Calu3 (cell line): ENCODE measurements at regions not wholly inside any gene's neighbourhood (a gene's known extent, or its start where the extent isn't known, plus 50 kb on each side); places are given as distances from the start of the nearest gene placed in this dataset.

ENCODE experiments used
- BruUV-seq: library from RNA; stranded (reverse); fragments of 400-500 nt; replicated peaks from 2 replicates; lab custom pipeline; 2021; lab: Mats Ljungman, UMichigan
- CTCF ChIA-PET: fragments of 300-600 bp; sonication (Branson Sonifier 250); formaldehyde crosslinking; loops from one replicate; lab custom pipeline; 2022; ENCODE audit warnings: antibody characterized with exemption; lab: Charles Lee
- DNase-seq: peaks from one replicate; pipeline ENCODE4 v3.0.0; 2022
- H3K27ac Mint-ChIP-seq: one replicate; pipeline ENCODE4 v1.8.0; 2022; ENCODE audit warnings: mixed read lengths; ENCODE audit not compliant: unreplicated experiment
- H3K27me3 Mint-ChIP-seq: one replicate; pipeline ENCODE4 v1.8.0; 2022; ENCODE audit warnings: mixed read lengths; ENCODE audit not compliant: unreplicated experiment
- H3K36me3 Mint-ChIP-seq: one replicate; pipeline ENCODE4 v1.8.0; 2022; ENCODE audit warnings: mild to moderate bottlenecking, moderate library complexity, mixed read lengths; ENCODE audit not compliant: insufficient read depth, unreplicated experiment
- H3K4me1 Mint-ChIP-seq: one replicate; pipeline ENCODE4 v1.8.0; 2022; ENCODE audit warnings: mild to moderate bottlenecking, low read depth, mixed read lengths; ENCODE audit not compliant: unreplicated experiment
- H3K4me3 Mint-ChIP-seq: one replicate; pipeline ENCODE4 v1.8.0; 2022; ENCODE audit warnings: mild to moderate bottlenecking, low read depth, moderate library complexity, mixed read lengths; ENCODE audit not compliant: unreplicated experiment
- H3K9me3 Mint-ChIP-seq: one replicate; pipeline ENCODE4 v1.8.0; 2022; ENCODE audit warnings: low read depth, mixed read lengths; ENCODE audit not compliant: unreplicated experiment
- intact Hi-C: fragments of 100-400 bp; cut with micrococcal nuclease; formaldehyde crosslinking; loops from one replicate; pipeline ENCODE4 v1.10.0; 2022; ENCODE audit not compliant: unreplicated experiment
- TF ChIP-seq, protein P1 (sequence below): fragments of 200-600 bp; IDR thresholded peaks from one replicate; pipeline ENCODE4 v1.8.0; 2022; ENCODE audit warnings: antibody characterized with exemption; ENCODE audit not compliant: unreplicated experiment

DNA sequence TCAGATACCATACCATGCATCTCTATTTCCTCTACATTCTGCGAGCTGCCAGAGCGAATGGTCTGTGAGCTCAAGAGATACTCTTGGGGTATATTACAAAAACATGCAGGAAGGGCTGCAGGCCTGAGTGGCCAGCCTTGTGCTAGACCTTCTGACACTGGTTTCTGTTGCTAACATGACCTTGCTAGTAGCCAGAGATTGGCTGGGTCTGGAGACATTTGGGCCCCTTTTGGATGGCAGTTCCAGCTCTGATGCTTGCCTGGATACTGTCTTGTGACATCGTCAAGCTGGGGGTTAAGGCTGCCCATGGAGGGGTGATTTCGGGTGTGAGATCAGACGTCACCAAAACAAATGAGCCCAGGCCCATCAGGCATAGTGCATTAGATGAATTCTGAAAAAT, 56.1 kb upstream of the FSTL4 start:
- peaks cover 4% of the 10 kb centered on the region for H3K9me3 Mint-ChIP-seq
- no peaks in the 10 kb centered on the region for H3K4me1 Mint-ChIP-seq
- intact Hi-C loops: no loop called here
- CTCF ChIA-PET: no interaction called here
- TF ChIP-seq, protein P1, sequence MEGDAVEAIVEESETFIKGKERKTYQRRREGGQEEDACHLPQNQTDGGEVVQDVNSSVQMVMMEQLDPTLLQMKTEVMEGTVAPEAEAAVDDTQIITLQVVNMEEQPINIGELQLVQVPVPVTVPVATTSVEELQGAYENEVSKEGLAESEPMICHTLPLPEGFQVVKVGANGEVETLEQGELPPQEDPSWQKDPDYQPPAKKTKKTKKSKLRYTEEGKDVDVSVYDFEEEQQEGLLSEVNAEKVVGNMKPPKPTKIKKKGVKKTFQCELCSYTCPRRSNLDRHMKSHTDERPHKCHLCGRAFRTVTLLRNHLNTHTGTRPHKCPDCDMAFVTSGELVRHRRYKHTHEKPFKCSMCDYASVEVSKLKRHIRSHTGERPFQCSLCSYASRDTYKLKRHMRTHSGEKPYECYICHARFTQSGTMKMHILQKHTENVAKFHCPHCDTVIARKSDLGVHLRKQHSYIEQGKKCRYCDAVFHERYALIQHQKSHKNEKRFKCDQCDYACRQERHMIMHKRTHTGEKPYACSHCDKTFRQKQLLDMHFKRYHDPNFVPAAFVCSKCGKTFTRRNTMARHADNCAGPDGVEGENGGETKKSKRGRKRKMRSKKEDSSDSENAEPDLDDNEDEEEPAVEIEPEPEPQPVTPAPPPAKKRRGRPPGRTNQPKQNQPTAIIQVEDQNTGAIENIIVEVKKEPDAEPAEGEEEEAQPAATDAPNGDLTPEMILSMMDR: no peak
- no peak overlapping the region for H3K4me3 Mint-ChIP-seq
- no peaks in the 10 kb centered on the region for H3K36me3 Mint-ChIP-seq
- DNase-seq: no peak
- no peak overlapping the region for H3K27ac Mint-ChIP-seq
- H3K27me3 Mint-ChIP-seq: peaks cover 83% of the 10 kb centered on the region
- BruUV-seq: no TSS peak

DNA sequence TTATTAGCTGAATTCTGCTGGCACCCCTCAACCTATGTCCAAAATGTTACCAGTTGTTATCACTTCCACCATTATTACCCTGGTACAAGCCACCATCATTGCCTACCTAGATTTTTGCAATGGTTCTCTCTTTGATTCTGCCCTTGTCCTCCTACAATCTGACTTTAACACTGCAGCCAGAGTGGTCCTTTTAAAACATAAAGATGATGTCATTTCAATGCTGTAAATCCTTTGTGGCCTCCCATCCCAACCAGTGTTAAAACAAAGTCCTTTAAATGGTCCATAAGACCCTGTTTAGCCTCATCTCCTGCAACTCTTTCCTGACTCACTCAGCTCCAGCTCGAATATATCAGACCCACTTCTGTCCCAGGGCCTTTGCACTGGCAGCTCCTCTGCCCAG, 54.9 kb upstream of the FSTL4 start:
- CTCF ChIA-PET: no interaction called here
- no TSS peak for BruUV-seq

DNA sequence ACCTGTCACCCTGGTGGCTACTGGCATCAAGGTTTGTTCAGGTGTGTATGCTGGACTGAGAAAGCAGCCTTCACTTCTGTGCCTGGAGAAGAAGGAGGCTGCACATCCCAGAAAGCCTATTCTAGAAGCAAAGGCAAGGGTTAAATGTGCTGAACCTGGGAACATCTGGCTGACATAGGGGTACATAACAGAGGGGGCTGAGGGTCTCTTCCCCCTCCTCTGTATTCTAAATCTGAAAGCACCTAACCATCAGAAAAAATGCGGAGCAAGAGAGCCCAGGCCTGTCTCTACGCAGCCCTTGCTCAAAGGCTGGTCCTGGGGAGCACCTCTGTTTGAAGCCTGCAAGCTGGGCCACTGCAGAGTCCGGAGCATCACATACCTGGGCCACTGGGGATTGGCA, 53.2 kb upstream of the FSTL4 start:
- no peak for DNase-seq
- TF ChIP-seq, protein P1: no peak
- no peaks in the 10 kb centered on the region for H3K36me3 Mint-ChIP-seq
- peaks cover 68% of the 10 kb centered on the region for H3K27me3 Mint-ChIP-seq
- H3K9me3 Mint-ChIP-seq: no peaks in the 10 kb centered on the region
- CTCF ChIA-PET: no interaction called here
- BruUV-seq: no TSS peak
- intact Hi-C loops: no loop called here
- H3K4me1 Mint-ChIP-seq: no peaks in the 10 kb centered on the region
- no peak overlapping the region for H3K27ac Mint-ChIP-seq
- H3K4me3 Mint-ChIP-seq: no peak overlapping the region

More for the DNA sequence above, 54.9 kb upstream of the FSTL4 start:
- peaks cover 83% of the 10 kb centered on the region for H3K27me3 Mint-ChIP-seq
- intact Hi-C loops: no loop called here
- H3K4me3 Mint-ChIP-seq: no peak overlapping the region
- H3K36me3 Mint-ChIP-seq: no peaks in the 10 kb centered on the region
- H3K4me1 Mint-ChIP-seq: no peaks in the 10 kb centered on the region
- peaks cover under 1% of the 10 kb centered on the region for H3K9me3 Mint-ChIP-seq
- DNase-seq: no peak
- TF ChIP-seq, protein P1: no peak
- H3K27ac Mint-ChIP-seq: no peak overlapping the region

DNA sequence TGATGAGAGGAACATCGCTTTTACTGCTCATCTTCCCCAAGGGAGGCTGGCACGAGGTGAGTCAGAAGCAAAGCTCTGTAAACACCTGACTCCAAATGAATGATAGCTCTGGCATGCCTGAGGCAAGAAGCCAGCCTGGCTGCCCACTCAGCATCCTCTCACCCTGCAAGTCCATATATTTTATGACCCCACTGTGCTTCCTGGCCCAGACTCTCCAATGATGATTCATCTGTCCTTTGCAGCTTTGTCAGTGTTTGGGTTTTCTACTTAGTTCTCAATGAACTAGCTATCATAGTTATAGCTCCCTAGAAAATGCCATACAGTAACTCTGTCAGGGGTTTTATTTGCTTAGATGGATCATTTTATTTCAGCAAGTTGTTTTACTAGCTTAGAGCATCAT, 52.1 kb upstream of the FSTL4 start:
- H3K9me3 Mint-ChIP-seq: no peaks in the 10 kb centered on the region
- no peak overlapping the region for H3K4me3 Mint-ChIP-seq
- CTCF ChIA-PET: interaction anchor here (0.6 kb wide), 1 partner anchor 268 kb away, joined by 4 read pairs; no protein-coding TSS in a partner anchor
- peaks cover 66% of the 10 kb centered on the region for H3K27me3 Mint-ChIP-seq
- H3K36me3 Mint-ChIP-seq: no peaks in the 10 kb centered on the region
- H3K4me1 Mint-ChIP-seq: no peaks in the 10 kb centered on the region
- DNase-seq: no peak
- H3K27ac Mint-ChIP-seq: no peak overlapping the region
- intact Hi-C loops: no loop called here
- no TSS peak for BruUV-seq
- TF ChIP-seq, protein P1: no peak
